Ishikawa (cell line): ENCODE measurements at regions not wholly inside any gene's neighbourhood (a gene's known extent, or its start where the extent isn't known, plus 50 kb on each side); places are given as distances from the start of the nearest gene placed in this dataset.

ENCODE experiments used
- CEBPB ChIP-seq: IDR thresholded peaks from 2 replicates; pipeline ENCODE4 v1.6.1; 2012
- CREB1 ChIP-seq: IDR thresholded peaks from 2 replicates; pipeline ENCODE4 v1.6.1; 2012; ENCODE audit warnings: low read depth
- EGR1 ChIP-seq: IDR thresholded peaks from 2 replicates; pipeline ENCODE4 v1.6.1; 2012
- EP300 ChIP-seq: IDR thresholded peaks from 2 replicates; pipeline ENCODE4 v1.6.1; 2012; ENCODE audit warnings: borderline replicate concordance
- FOXM1 ChIP-seq: IDR thresholded peaks from 2 replicates; pipeline ENCODE4 v1.6.1; 2012; ENCODE audit warnings: low read depth, borderline replicate concordance
- MAX ChIP-seq: IDR thresholded peaks from 2 replicates; pipeline ENCODE4 v1.6.1; 2012
- NFIC ChIP-seq: IDR thresholded peaks from 2 replicates; pipeline ENCODE4 v1.6.1; 2012
- RAD21 ChIP-seq: IDR thresholded peaks from 2 replicates; pipeline ENCODE4 v1.6.1; 2012; ENCODE audit warnings: low read depth
- REST ChIP-seq: IDR thresholded peaks from 2 replicates; pipeline ENCODE4 v1.6.1; 2012; ENCODE audit warnings: low read depth, mild to moderate bottlenecking
- TAF1 ChIP-seq: IDR thresholded peaks from 2 replicates; pipeline ENCODE4 v1.6.1; 2012; ENCODE audit warnings: low read depth, mild to moderate bottlenecking
- TCF12 ChIP-seq: IDR thresholded peaks from 2 replicates; pipeline ENCODE4 v1.6.1; 2012; ENCODE audit warnings: low read depth
- TEAD4 ChIP-seq: IDR thresholded peaks from 2 replicates; pipeline ENCODE4 v1.6.1; 2012
- USF1 ChIP-seq: IDR thresholded peaks from 2 replicates; pipeline ENCODE4 v1.6.1; 2012
- YY1 ChIP-seq: IDR thresholded peaks from 2 replicates; pipeline ENCODE4 v1.6.1; 2012; ENCODE audit warnings: low read depth
- ZBTB7A ChIP-seq: IDR thresholded peaks from 2 replicates; pipeline ENCODE4 v1.6.1; 2012; ENCODE audit warnings: low read depth

GRCh38 chr2:240191001-240191400, 50.5 kb upstream of the OTOS start:
- TF ChIP-seq YY1 (no peak), EP300 (no peak), RAD21 (no peak), USF1 (no peak), CEBPB (no peak)

GRCh38 chr2:240192661-240193060, 52.2 kb upstream of the OTOS start:
- no peak for TF ChIP-seq CEBPB
- no peak for TF ChIP-seq YY1
- TF ChIP-seq EGR1, result no peak
- TF ChIP-seq RAD21, result no peak
- TF ChIP-seq TCF12, result no peak
- TF ChIP-seq REST, result no peak
- no peak for TF ChIP-seq NFIC
- TF ChIP-seq EP300, result no peak
- no peak for TF ChIP-seq CREB1
- TF ChIP-seq TEAD4, result no peak
- no peak for TF ChIP-seq USF1
- TF ChIP-seq ZBTB7A, result no peak

- TF ChIP-seq RAD21, result peak; percentile 17; the same call in 1 of the 2 replicates
Observed at GRCh38 chr2:240194341-240194762, 53.9 kb upstream of the OTOS start.

GRCh38 chr2:240195316-240195861, 54.9 kb upstream of the OTOS start:
- no peak for TF ChIP-seq EGR1

- no peak for TF ChIP-seq MAX
- TF ChIP-seq RAD21, result no peak
- TF ChIP-seq REST, result no peak
- no peak for TF ChIP-seq USF1
- no peak for TF ChIP-seq CREB1
Observed at GRCh38 chr2:240196716-240197461, 56.4 kb upstream of the OTOS start.

- no peak for TF ChIP-seq USF1
- TF ChIP-seq EGR1, result no peak
- no peak for TF ChIP-seq CREB1
- TF ChIP-seq YY1, result no peak
- no peak for TF ChIP-seq MAX
- no peak for TF ChIP-seq TCF12
- TF ChIP-seq RAD21, result no peak
- no peak for TF ChIP-seq CEBPB
- TF ChIP-seq FOXM1, result no peak
- TF ChIP-seq EP300, result no peak
- no peak for TF ChIP-seq TAF1
- TF ChIP-seq REST, result no peak
Observed at GRCh38 chr2:240197462-240198139, 57.1 kb upstream of the OTOS start.
